Ishikawa (cell line): ENCODE measurements at regions not wholly inside any gene's neighbourhood (a gene's known extent, or its start where the extent isn't known, plus 50 kb on each side); places are given as distances from the start of the nearest gene placed in this dataset.

Experiments used
- CEBPB ChIP-seq: IDR thresholded peaks from 2 replicates; pipeline ENCODE4 v1.6.1; 2012
- CREB1 ChIP-seq: IDR thresholded peaks from 2 replicates; pipeline ENCODE4 v1.6.1; 2012; ENCODE audit warnings: low read depth
- EGR1 ChIP-seq: IDR thresholded peaks from 2 replicates; pipeline ENCODE4 v1.6.1; 2012
- EP300 ChIP-seq: IDR thresholded peaks from 2 replicates; pipeline ENCODE4 v1.6.1; 2012; ENCODE audit warnings: borderline replicate concordance
- FOXM1 ChIP-seq: IDR thresholded peaks from 2 replicates; pipeline ENCODE4 v1.6.1; 2012; ENCODE audit warnings: low read depth, borderline replicate concordance
- NFIC ChIP-seq: IDR thresholded peaks from 2 replicates; pipeline ENCODE4 v1.6.1; 2012
- RAD21 ChIP-seq: IDR thresholded peaks from 2 replicates; pipeline ENCODE4 v1.6.1; 2012; ENCODE audit warnings: low read depth
- TAF1 ChIP-seq: IDR thresholded peaks from 2 replicates; pipeline ENCODE4 v1.6.1; 2012; ENCODE audit warnings: low read depth, mild to moderate bottlenecking
- TCF12 ChIP-seq: IDR thresholded peaks from 2 replicates; pipeline ENCODE4 v1.6.1; 2012; ENCODE audit warnings: low read depth
- TEAD4 ChIP-seq: IDR thresholded peaks from 2 replicates; pipeline ENCODE4 v1.6.1; 2012
- YY1 ChIP-seq: IDR thresholded peaks from 2 replicates; pipeline ENCODE4 v1.6.1; 2012; ENCODE audit warnings: low read depth
- ZBTB7A ChIP-seq: IDR thresholded peaks from 2 replicates; pipeline ENCODE4 v1.6.1; 2012; ENCODE audit warnings: low read depth
- TF ChIP-seq, protein P1 (sequence below): IDR thresholded peaks from 2 replicates; pipeline ENCODE4 v1.6.1; 2012
- TF ChIP-seq, protein P2 (sequence below): IDR thresholded peaks from 2 replicates; pipeline ENCODE4 v1.6.1; 2012
- TF ChIP-seq, protein P3 (sequence below): IDR thresholded peaks from 2 replicates; pipeline ENCODE4 v1.6.1; 2012; ENCODE audit warnings: low read depth, mild to moderate bottlenecking

GRCh38 chr22:20653795-20654342 lies 120.0 kb upstream of the SERPIND1 start:
- no peak for TF ChIP-seq YY1
- TF ChIP-seq TEAD4: no peak
- no peak for TF ChIP-seq RAD21
- TF ChIP-seq NFIC: no peak
- no peak for TF ChIP-seq FOXM1
- TF ChIP-seq EP300: no peak
- TF ChIP-seq, protein P1, sequence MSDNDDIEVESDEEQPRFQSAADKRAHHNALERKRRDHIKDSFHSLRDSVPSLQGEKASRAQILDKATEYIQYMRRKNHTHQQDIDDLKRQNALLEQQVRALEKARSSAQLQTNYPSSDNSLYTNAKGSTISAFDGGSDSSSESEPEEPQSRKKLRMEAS: no peak
- TF ChIP-seq, protein P2, sequence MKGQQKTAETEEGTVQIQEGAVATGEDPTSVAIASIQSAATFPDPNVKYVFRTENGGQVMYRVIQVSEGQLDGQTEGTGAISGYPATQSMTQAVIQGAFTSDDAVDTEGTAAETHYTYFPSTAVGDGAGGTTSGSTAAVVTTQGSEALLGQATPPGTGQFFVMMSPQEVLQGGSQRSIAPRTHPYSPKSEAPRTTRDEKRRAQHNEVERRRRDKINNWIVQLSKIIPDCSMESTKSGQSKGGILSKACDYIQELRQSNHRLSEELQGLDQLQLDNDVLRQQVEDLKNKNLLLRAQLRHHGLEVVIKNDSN: no peak
- TF ChIP-seq CEBPB: no peak
- TF ChIP-seq TCF12: no peak
- no peak for TF ChIP-seq CREB1
- no peak for TF ChIP-seq TAF1

DNA sequence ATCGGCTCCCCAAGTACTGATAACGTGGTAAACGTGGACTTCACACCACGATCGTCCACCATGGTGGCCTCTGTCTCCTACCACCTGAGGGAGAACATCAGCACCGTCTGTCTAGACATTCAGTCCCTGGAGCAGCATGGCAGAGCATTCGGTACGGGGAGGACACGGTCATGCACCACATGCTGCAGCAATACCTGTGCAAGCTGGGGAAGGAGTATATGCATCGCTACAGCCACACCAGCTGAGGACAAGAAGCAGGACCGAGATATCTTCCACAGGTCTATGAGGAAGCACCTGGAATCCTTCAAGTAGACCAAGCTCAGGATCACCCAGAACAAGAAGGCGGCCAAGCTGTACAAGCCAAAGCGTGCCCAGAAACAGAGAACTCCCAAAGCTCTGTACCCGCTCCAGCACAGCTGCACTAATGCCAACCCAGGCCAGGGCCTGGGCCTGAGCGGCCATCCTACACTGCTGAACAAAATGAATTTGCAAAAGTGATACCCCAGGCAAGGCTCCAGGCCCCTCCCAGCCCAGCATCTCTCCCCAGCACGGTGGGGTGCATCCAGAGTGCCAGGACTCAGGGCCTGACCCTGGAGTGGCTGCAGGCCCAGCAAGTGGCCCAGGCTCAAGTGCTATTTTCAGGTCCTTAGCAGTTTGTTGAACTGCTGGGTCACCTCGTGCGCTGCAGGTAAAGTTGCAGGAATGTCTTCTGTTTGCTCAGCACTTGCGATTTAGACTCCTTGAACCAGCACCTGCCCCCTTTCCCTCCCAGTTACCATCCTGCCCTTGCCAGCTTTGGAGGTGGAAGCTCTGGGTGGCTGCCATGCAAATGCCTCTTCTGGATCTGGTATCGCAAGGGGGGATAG lies 119.3 kb upstream of the SERPIND1 start:
- TF ChIP-seq NFIC (no peak), FOXM1 (no peak), EP300 (no peak), EGR1 (no peak), RAD21 (no peak), TCF12 (no peak), TEAD4 (no peak), CREB1 (no peak), ZBTB7A (no peak), CEBPB (no peak), YY1 (no peak), TAF1 (no peak)
- TF ChIP-seq, protein P2: no peak
- TF ChIP-seq, protein P3, sequence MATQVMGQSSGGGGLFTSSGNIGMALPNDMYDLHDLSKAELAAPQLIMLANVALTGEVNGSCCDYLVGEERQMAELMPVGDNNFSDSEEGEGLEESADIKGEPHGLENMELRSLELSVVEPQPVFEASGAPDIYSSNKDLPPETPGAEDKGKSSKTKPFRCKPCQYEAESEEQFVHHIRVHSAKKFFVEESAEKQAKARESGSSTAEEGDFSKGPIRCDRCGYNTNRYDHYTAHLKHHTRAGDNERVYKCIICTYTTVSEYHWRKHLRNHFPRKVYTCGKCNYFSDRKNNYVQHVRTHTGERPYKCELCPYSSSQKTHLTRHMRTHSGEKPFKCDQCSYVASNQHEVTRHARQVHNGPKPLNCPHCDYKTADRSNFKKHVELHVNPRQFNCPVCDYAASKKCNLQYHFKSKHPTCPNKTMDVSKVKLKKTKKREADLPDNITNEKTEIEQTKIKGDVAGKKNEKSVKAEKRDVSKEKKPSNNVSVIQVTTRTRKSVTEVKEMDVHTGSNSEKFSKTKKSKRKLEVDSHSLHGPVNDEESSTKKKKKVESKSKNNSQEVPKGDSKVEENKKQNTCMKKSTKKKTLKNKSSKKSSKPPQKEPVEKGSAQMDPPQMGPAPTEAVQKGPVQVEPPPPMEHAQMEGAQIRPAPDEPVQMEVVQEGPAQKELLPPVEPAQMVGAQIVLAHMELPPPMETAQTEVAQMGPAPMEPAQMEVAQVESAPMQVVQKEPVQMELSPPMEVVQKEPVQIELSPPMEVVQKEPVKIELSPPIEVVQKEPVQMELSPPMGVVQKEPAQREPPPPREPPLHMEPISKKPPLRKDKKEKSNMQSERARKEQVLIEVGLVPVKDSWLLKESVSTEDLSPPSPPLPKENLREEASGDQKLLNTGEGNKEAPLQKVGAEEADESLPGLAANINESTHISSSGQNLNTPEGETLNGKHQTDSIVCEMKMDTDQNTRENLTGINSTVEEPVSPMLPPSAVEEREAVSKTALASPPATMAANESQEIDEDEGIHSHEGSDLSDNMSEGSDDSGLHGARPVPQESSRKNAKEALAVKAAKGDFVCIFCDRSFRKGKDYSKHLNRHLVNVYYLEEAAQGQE: no peak
- TF ChIP-seq, protein P1: no peak

DNA sequence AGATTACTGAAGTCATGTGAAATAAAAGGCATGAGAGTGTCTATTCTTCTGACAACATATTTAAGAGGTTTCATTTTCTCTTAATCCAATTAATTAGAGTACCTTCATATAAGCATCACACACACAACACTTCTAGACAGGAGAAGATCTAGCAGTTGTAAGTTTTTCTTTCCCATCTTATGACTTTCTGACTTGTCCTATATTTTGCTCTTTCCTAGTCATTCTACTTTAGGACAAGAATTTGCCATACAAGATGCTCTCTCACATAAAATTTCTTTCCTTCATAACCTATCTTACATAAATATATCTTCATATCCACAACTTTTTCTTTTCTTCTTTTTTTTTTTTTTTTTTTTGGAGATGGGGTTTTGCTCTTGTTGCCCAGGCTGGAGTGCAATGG lies 118.3 kb upstream of the SERPIND1 start:
- TF ChIP-seq CEBPB (no peak), EGR1 (no peak), YY1 (no peak), RAD21 (no peak), CREB1 (no peak), TCF12 (no peak), NFIC (no peak), TEAD4 (no peak)
- TF ChIP-seq, protein P1: no peak
- TF ChIP-seq, protein P2: no peak

GRCh38 chr22:20656516-20656901 lies 117.4 kb upstream of the SERPIND1 start:
- no peak for TF ChIP-seq CEBPB
- TF ChIP-seq, protein P2: no peak
- TF ChIP-seq, protein P3: no peak
- no peak for TF ChIP-seq ZBTB7A
- TF ChIP-seq EGR1: no peak
- TF ChIP-seq CREB1: no peak
- no peak for TF ChIP-seq RAD21
- no peak for TF ChIP-seq FOXM1
- TF ChIP-seq NFIC: no peak
- TF ChIP-seq, protein P1: no peak
